GM21515 (cell line): ENCODE measurements at regions not wholly inside any gene's neighbourhood (a gene's known extent, or its start where the extent isn't known, plus 50 kb on each side); places are given as distances from the start of the nearest gene placed in this dataset.

Experiments
- ATAC-seq: cut with Tn5 transposase; IDR thresholded peaks from one replicate; pipeline ENCODE4 v1.9.1; 2021; ENCODE audit not compliant: unreplicated experiment

DNA sequence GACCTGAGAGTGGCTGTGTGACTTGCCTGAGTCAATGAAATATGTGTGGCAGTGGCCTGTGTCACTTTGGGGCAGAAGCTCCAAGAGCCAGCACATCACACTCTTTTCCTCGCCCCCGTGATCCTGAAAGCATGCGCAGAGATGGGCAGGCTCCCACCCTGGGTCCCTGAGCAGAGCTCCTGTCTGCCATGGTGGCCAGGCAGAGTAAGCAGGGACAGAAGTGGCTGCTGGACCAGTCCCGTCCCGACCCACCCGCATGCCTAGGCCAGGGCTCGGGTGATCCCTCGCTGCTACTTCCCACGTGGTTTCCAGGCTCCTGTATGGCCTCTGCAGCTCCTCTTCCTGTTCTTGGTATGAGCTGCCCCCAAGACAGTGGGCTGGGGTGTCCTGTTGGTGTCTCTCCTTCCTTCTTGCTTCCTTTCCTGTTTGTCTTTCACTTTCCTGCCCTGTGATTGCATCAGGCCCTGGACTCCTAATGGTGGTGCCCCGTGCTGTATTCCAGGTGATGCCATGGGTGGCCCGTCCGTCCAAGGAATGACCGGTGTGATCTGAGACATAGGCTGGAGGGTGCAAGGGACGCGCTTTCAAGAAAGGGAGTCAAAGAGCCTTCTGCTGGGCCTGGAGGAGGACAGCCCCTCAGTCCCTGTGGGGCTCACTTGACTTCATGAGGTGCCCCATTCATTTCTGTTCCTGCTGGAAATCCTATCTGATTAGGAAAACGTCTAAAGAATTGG, 71.4 kb upstream of the SHH start:
- no peak for ATAC-seq

DNA sequence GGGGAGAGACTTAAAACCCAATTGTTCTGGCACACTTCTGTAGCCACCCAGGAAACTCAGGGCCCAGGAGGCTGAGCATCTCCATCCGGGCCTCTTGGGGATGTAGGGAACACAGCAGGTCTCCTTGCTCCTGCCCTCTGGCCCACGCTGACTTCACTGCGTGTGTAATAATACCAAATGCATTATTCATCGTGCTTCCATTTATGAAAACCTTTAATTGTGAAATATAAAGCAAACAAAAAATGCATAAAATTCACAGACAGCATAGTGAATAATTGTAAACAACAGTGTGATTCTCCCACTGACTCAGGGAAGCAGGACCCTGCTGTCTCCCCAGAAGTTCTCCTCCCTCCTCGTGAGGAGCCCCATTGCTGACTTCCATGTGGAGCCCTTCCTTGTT, 70.3 kb upstream of the SHH start:
- ATAC-seq, result no peak

DNA sequence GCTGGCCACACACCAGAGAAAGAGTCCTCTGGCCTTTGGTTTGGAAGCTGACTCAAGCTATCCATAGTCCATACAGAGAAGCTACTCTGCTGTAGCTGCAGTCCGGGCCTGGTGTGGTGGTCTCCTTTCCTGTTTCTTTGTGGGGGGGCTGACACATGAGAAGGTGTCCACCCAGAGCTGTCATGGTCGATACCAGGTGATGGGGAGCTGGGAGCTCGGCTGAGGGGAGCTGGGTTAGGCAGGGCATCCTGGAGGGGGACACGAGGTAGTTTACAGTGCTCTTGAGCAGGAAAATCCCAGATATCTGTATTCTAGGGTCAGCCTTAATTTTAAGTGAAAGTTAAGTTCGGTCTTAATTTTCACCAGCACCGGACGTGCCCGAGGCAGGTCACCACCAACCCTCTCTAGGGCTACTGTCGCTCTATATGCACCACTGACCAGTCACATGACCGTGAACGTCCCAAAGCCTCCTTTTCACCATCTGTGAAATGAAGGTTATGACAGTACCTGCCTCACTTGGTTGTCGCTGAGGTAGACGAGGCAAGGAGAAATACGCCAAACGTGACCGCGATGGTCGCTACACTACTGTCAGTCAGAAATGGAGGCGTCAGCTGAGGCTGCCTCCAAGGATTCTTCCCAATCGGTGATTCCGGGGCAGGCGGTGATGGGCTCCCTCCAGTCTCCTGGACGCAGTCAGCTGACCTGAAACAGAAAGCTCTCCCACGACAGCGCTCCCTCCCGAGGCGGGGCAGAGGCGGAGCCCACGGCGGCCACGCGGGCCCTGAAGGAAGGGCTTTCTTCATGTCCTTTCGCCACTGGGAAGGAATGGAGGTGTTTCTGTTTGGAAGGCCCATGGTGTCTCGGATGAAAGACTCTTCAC, 69.4 kb upstream of the SHH start:
- no peak for ATAC-seq

DNA sequence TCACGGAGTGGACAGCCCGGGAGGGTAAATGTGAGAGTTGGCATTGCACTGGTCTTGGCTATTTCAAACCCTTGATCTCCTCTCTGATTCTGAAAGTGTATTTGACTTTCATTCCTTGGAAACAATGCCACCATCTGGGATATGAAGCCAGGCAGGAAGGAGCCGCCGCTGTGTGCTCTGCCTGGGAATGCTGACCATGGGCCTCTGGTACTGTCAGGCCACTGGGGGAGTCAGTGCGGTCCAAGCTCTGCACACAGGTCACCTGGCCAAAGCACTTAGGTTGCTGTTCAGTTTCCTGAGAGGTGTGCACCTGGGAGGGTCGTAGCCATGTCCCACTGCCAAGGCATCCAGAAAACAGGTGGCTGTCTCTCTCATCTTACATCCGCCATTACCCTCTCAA, 68.5 kb upstream of the SHH start:
- ATAC-seq, result no peak

DNA sequence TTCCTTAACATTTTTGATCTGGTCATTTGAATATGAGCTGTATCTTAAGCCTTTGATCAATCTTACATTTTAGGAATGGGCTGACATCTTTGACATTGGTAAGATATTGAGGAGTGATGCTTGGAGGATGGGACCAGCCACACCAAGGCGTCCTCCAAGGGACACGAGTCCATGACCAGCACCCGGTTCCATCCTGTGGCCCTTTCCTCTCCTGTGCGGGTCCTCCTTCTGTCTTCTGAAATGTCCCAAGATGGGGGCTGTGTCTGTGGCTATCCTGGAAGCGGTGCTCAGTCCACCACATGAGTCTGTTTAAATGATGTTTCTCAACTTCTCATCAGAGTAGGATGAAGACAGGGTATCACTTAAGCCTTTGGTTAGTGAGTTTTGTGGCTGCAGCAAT, 67.3 kb upstream of the SHH start:
- ATAC-seq, result no peak

DNA sequence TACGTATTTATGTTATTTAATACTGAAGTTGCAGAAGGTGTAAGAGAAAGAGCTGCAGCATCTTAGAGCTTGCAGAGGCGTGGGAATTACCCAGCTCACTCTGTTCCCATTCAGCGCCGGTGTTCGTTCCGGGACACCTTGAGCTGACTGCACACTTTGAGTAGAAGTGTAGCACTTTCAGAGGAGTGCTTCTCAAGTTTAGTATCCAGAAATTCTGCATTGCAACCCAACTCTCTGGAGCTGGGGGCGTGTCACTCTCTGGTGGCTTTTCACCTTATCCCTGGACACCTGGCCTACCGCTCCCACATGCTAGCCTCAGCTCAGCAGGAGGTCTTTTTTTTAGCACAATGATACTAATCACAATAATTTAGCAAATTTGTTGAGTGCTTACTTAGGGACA, 66.4 kb upstream of the SHH start:
- no peak for ATAC-seq

DNA sequence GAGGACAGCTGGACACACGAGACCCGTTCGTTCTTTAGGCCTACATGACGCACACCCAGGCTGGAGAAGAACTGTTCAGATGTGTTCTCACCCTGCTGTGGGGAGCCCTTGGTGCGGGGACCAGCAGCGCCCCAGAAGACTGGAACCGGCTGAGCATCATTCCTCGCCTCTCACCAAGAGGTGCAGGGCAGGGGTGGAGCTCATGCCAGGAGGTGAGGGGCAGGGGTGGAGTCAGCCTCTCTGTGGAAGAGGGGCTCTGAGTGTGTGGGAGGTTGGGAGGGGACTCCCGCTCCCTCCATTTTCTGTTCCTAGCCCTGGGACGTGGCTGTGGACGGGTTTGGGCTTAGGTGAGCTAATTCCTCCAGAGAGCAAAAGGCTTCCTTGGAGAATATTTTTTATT, 66.0 kb upstream of the SHH start:
- no peak for ATAC-seq

DNA sequence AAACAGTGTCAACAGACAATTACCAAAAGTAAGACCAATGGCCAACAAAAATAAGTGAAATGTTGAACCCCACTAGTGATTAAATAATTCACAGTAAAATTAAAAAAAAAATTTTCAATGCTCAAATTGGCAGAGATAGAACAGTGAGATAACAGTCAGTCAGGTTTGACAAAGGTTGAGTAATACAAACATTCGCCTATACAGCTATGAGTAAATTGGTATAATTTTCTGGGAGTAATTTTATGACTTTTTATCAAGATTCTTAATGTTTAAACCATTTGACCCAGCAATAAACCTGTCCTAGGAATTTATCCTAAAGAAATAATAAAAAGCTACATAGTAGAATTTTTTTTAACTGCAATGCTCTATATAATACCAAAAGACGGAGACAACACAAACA, 64.9 kb upstream of the SHH start:
- no peak for ATAC-seq

DNA sequence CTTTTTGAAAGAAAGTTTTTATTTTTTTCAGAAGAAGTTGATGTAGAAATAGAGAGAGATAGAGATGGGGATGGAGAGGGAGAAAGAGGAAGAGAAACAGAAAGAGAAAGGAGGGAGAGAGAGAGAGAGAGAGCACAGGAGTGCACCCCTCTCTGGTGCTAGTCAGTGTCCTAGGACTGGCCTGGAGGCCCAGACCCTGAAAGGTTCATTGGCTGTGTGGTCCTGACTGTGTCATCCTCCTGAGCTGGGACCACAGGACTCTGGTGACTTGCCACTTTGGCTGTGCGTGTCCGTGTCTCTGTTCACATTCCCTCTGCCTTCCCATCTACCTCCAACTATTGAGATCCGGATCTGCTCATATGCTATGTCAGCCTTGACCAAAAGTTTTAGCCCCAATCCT, 62.1 kb upstream of the SHH start:
- no peak for ATAC-seq

DNA sequence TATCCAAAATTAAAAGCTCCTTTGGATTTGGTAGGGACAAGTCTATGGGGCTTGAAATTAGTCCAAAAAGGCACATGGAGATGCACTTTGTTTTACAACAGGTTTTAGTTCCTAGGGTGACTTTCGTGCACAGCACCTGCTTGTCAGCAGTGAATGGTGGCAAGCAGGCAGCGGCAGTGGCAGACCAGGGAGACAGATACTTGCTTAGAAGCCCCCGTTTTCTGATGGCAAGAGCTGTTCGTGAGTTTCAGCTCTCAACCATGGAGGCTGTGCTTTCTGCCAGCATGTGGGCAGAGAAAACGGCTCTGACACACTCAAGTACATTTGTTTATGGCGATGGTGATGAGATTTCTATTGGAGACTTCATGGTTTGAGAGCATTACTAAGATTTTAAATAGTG, 61.7 kb upstream of the SHH start:
- ATAC-seq, result no peak

DNA sequence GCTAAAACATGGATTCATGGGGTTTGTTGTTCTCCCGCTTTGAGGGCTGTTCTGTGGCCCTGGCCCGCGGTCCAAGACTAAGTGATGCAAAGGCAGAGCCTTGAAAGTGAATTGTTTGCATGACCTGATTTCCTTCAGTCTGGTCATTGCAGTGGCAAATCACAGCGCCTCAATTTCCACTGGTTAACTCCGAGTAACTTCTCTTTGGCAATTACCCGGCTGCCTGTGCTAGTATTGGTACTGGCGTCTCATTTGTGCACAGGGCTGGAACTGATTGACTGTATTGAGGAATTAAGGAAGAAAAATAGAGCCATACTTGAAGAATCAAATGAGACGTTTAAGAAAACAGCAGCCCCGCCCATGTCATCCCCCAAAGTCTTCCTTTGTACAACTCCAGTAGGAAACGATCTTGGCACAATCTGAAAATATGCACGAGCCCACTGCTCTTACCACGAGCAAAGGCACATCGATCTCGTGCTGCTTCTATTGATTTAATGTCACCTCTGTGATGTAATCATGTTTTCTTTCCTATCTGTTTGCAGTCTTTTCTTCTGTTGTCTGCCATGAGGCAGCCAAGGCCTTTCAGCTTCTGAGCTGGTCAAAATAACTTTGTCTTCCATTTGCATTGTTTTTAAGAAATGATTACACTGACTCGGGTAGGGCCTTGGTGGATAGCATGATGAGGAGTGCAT, 60.6 kb upstream of the SHH start:
- no peak for ATAC-seq

DNA sequence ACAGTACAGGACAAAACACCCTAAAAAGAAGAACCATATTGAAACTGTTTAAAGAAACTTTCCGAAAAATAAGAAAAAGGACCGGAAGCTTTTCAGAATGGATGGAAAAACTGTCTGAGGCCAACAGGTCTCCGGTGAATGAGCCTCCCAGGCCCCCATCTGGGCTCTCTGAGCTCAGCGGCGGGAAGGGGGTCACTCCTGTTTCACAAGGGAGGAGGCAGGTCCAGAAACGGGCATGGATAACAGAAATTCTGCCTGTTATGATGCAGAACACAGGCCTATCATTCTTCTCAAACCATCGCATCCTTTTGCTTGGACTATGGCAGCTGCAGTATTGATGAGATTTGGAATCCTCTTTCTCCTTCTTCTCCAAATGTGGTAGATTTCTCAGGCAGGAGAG, 58.9 kb upstream of the SHH start:
- ATAC-seq, result no peak

DNA sequence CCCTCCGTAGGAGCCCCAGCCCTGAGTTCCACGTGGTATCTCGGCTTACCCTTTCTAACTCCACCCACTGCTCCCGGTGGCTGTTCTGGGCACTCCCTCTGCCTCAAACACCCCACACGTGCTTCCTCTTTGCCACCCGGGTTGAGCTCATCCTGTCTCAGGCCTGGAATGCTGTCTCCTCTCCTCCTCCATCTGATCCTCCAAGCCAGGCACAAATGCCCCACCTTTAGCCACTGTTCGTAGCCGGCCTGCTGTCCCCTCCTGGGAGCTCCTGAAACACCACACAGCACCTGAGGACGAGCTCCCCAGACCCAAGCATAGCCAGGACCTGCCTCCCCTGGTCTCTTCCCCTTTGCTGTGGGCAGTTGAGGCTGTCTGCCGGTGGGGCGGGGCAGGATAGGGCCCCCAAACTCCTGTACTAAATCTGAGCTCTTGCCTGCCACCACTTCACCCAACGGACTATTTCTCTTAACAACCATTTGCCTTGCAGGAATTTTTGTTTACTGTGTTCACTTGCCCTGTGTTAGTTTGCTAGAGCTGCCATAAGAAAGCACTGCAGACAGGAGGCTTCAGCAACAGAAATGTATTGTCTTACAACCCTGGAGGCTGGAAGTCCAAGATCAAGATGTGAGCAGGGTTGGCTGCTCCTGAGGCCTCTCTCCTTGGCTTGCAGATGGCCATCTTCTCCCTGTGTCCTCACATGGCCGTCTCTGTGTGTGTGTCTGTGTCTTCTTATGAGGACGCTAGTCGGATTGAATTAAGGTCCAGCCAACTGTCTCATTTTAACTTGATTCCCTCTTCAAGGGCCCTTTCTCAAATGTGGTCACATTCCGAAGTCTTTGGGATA, 58.3 kb upstream of the SHH start:
- no peak for ATAC-seq

DNA sequence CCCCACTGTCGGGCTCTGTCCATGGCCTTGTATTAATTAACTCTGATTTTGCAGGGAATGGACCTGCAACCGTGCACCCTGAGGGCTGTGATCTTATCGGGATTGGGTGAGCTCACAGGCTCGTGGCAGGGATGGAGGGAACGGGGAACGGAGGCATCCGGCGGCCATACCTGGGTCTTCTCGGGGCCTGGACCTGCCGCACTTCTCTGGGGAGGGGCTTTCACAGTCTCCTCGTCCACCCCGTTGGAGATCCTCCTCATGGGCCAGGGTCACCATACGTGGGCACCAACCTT, 57.5 kb upstream of the SHH start:
- ATAC-seq, result no peak

DNA sequence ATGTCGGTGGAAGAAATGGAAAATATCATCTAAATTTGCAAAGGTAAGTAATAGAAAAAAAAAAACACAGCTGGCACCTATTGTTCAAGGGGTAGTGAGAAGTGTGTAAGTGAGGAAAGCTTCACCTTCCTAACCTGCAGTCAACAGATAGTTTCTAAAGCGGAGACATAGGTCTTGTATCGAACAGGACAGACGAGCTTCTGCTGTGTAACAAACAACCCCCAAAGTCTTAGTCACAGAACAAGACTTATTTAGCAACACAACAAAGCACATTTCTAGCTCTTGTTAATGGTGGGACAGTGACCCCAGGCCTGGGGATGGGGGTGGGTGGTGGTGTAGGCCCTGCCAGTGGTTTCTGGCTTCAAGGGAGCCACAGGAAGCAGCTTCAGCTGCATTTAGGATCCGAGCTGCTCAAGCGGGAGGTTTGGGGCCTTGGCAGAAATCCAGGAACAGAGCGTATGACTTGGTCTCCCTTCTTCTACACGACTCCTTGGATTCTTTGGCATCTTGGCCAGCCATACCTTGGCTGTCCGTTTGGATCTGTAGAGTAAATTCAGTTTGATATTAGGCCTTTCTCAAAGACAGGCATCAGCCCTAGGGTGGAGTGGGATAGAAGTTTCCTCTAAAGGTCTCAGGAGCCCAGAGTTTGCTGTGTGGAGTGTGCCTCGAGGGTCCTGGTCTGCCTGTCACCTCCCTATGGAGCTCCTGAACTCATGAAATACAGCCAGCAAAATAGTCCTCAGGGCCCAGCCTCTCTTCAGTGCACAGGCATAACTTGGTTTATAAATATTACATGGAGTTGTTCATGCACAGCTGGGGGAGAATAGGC, 56.9 kb upstream of the SHH start:
- no peak for ATAC-seq

DNA sequence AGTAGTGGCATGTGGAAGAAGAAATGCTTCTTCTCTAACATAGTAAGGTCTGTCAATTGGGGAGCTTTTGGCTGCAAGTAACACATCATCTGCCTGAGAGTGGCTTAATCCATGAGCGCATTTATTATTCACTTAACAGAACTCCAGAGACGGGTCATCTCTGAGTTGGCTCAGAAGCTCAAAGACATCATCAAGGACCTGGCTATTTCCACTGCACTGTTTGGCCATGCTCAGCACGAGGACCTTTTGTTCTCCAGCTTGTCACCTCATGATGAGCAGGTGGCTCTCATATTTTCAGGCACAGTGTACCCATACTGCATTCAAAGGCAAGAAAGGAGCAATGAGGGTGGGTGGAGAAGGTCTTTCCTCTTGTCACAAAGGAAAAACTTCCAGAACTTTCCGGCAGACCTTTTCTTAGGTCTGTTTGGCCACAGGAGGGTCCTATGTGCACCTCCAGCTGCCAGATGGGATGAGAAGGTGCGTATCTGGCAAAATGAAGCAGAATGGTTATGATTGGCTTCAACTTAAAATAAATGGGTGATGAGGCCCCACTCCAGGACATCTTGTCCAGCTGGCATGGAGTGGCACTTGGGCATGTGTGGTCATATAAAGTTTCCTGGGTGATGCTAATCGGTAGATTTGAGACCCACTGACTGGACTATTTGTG, 55.6 kb upstream of the SHH start:
- no peak for ATAC-seq

DNA sequence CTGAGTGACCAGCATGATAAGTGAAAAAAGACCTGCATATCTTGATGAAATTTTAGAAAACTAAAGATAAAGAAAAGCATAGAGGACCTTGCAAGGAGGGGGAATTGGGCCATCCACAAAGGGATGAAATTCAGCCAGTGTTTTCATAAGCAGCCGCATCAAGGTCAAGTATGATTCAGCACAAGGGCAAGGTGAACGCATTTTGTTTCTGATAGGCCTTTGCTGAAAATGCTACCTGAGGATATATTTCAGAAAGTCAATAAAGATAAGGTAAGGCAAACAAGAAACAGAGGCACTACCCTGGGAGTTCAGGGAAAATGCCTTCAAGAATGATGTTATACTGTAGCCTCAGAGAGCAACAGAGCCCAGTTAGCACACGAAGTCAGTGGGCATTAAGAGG, 55.0 kb upstream of the SHH start:
- ATAC-seq, result no peak

DNA sequence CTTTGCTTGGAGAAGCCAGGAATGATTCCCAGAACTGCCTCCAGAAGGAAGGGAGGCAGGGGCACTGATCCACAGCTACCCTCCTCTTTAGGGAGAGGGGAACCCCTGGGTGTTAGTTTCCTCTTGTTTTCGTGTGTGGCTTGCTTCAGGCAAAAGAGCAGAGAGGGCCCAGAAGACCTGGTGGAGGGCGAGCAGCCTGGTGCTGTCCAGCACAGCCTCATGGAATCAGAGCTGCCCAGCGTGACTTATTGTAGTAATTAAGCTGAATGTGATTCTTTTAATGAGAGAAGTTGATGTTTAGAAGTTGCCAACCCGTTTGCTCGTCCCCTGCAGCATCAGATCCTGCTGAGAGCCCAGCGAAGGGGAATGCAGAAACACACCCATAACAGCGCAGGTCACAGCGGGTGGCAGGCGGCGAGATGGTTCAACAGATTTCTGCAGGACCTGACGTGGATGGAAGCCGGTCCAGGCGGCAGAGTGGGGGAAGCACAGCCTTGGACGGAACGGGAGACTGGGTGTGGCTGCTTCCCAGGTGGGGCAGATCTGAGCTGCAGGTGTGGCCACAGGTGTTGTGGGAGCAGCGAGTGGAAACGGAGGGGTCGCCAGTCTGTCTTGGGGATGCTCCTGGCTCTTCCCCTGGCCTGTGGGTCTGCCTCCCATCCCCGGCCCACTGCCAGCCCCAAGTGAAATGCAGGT, 53.7 kb upstream of the SHH start:
- ATAC-seq, result no peak

DNA sequence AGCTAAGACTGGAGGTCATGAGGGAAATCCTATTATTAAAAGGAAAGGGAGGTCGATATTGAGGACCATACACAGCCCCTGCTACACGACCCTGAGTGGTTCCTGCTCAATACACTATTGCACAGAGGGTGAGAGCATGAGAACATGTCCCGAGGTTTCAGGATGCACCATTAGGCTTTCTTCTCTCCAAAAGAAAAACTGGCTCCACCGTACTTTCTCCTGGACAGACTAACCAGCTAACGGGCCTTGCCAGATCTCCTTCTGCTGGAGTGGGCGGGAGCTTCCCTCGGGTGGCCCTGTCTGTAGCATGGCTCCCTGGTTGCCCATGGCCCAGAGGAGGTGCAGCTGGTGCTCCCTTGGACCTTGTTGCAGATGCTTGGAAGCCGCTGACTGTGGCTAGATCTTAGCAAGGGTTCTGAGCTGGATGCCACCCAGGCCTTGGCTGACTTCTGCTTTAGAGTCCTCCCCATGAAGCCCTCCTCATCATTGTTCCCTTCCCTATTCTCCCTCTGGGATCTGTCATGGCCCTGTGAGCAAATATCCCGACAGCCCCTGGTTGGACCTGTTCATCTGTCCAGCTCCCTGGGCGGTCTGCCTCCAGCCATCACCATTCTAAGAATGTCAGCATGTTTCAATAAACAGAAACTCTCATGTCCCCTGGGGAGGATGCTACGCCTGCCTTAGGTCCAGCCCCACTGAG, 52.9 kb upstream of the SHH start:
- no peak for ATAC-seq
